ENCODE measurements at regions not wholly inside any gene's neighbourhood (a gene's known extent, or its start where the extent isn't known, plus 50 kb on each side); places are given as distances from the start of the nearest gene placed in this dataset.

DNA sequence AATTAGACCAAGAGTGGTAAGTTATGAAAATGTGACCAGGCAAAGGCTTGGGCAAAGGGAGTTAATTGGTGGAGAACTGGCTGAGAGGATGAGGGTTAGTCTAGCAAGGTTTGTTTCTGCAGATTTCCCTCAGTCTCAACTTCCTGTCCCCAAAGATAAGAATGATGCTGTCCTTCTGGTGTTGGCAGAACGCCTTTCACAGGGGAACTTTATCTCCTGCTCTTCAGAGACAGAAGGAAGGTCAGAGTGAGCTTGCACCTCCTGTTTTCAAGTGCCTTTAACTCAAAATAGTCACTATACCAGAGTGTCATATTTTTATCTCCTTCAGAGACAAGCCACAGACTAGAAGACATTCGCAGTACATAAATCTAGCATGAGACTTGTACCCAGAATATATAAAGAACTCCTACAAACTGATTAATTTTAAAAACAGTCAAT lies 95.7 kb downstream of the TEX51 start:
- H3K27me3 ChIP-seq (ENCODE audit: control insufficient read depth in 3 of 3, insufficient read depth in 3 of 3, low read depth in 1 of 3, low read length in 3 of 3), result no peaks in the 10 kb centered on the region
- H3K27ac ChIP-seq (replicated peaks; ENCODE audit: low read length), result no peak overlapping the region
- H3K4me1 ChIP-seq (ENCODE audit: control insufficient read depth in 2 of 2, insufficient read depth in 1 of 2, low read depth in 1 of 2, low read length in 2 of 2), result peaks cover 0 to 2% of the 10 kb centered on the region in 2 donors
- H4K91ac ChIP-seq (ENCODE audit: low read depth, low read length, poor library complexity), result no peak overlapping the region
- H3K9ac ChIP-seq (ENCODE audit: low read depth, low read length, poor library complexity), result no peak overlapping the region
- H3K79me1 ChIP-seq (ENCODE audit: low read depth, low read length), result no peaks in the 10 kb centered on the region
- H2AK5ac ChIP-seq (ENCODE audit: low read depth, low read length), result no peak overlapping the region
- H2BK15ac ChIP-seq (ENCODE audit: low read length), result no peak overlapping the region
- H2BK120ac ChIP-seq (ENCODE audit: low read depth, low read length), result no peak overlapping the region
- no peak overlapping the region for H2AFZ ChIP-seq (ENCODE audit: low read length)
- no CpG with 5 or more reads among the region's 2 CpGs for WGBS, 2 donors (ENCODE audit: extremely low coverage in 2 of 2, insufficient read length in 2 of 2, insufficient replicate concordance in 1 of 2)
- H3K36me3 ChIP-seq (replicated peaks in 1 of 2; ENCODE audit: control insufficient read depth in 2 of 2, insufficient read depth in 2 of 2, low read length in 2 of 2), result no peaks in the 10 kb centered on the region
- no peak overlapping the region for H3K4me2 ChIP-seq (ENCODE audit: insufficient read depth, low read length, poor library complexity, severe bottlenecking)
- H2BK12ac ChIP-seq (ENCODE audit: low read length), result no peak overlapping the region
- no peak for DNase-seq (ENCODE audit: low spot score)
- no peak overlapping the region for H3K4ac ChIP-seq (ENCODE audit: low read length)
- H3K4me3 ChIP-seq (ENCODE audit: low read length in 2 of 2), result no peak overlapping the region
- H4K8ac ChIP-seq (ENCODE audit: low read depth, low read length), result no peak overlapping the region
- H3K23ac ChIP-seq (ENCODE audit: low read depth, low read length, poor library complexity), result no peak overlapping the region
- H2BK5ac ChIP-seq (ENCODE audit: low read length), result no peak overlapping the region
- no peak overlapping the region for H3K14ac ChIP-seq (ENCODE audit: low read length)
- H3K9me3 ChIP-seq (replicated peaks in 1 of 2; ENCODE audit: control insufficient read depth in 2 of 2, insufficient read depth in 1 of 2, low read depth in 1 of 2, low read length in 2 of 2), result peaks cover 0 to 2% of the 10 kb centered on the region in 2 donors
- no peak overlapping the region for H3K18ac ChIP-seq (ENCODE audit: low read length)

DNA sequence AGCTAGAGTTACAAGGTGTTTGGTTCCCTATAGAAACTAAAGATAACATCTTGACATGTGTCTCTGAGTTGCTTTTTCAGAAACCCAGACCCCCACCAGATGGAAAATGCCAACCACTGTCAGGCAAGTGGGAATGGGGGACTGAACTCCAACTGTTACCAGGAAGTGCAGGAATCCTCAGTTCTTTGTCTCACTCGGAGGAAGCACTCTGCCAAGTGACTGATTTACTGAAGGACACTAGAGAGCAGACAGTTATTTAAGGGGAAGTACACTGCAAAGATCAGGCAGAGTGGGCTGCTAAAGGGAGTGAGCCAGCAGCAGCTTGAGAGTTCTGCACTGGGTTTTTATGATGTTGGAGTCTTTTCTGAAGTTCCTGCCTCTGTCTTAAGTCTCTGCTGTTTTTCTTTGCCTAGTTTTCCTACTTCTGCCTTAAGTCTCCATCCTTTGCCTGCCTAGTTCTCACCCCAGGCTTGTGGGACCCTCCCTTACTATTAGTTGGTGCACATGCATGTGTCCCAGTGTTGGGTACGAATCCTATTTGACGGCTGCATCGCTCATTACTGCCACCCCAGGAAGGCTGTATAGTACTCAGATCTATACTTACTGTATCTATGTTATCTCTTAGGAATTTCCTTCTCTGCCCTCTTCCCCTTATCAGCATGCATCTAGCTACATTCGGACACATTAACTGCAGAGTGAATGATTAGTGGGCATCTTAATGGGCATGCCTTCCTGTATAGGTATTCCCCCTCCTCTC lies 97.1 kb downstream of the TEX51 start:
- H3K4ac ChIP-seq (ENCODE audit: low read length), result no peak overlapping the region
- H3K9ac ChIP-seq (ENCODE audit: low read depth, low read length, poor library complexity), result no peak overlapping the region
- WGBS, 2 donors (ENCODE audit: extremely low coverage in 2 of 2, insufficient read length in 2 of 2, insufficient replicate concordance in 1 of 2), result no CpG with 5 or more reads among the region's 5 CpGs
- no peak overlapping the region for H3K14ac ChIP-seq (ENCODE audit: low read length)
- H4K8ac ChIP-seq (ENCODE audit: low read depth, low read length), result no peak overlapping the region
- no peak overlapping the region for H3K4me2 ChIP-seq (ENCODE audit: insufficient read depth, low read length, poor library complexity, severe bottlenecking)
- H2BK120ac ChIP-seq (ENCODE audit: low read depth, low read length), result no peak overlapping the region
- H3K23ac ChIP-seq (ENCODE audit: low read depth, low read length, poor library complexity), result no peak overlapping the region
- H3K79me1 ChIP-seq (ENCODE audit: low read depth, low read length), result no peaks in the 10 kb centered on the region
- no peak overlapping the region for H3K18ac ChIP-seq (ENCODE audit: low read length)
- no peak overlapping the region for H2BK15ac ChIP-seq (ENCODE audit: low read length)
- no peak overlapping the region for H2AK5ac ChIP-seq (ENCODE audit: low read depth, low read length)
- H3K4me1 ChIP-seq (ENCODE audit: control insufficient read depth in 2 of 2, insufficient read depth in 1 of 2, low read depth in 1 of 2, low read length in 2 of 2), result no peaks in the 10 kb centered on the region
- no peak overlapping the region for H3K27ac ChIP-seq (replicated peaks; ENCODE audit: low read length)
- H3K27me3 ChIP-seq (ENCODE audit: control insufficient read depth in 3 of 3, insufficient read depth in 3 of 3, low read depth in 1 of 3, low read length in 3 of 3), result no peaks in the 10 kb centered on the region
- H2AFZ ChIP-seq (ENCODE audit: low read length), result no peak overlapping the region
- H2BK5ac ChIP-seq (ENCODE audit: low read length), result no peak overlapping the region
- DNase-seq (ENCODE audit: low spot score), result no peak
- H4K91ac ChIP-seq (ENCODE audit: low read depth, low read length, poor library complexity), result no peak overlapping the region
- H2BK12ac ChIP-seq (ENCODE audit: low read length), result no peak overlapping the region
- H3K36me3 ChIP-seq (replicated peaks in 1 of 2; ENCODE audit: control insufficient read depth in 2 of 2, insufficient read depth in 2 of 2, low read length in 2 of 2), result no peaks in the 10 kb centered on the region
- no peak overlapping the region for H3K4me3 ChIP-seq (ENCODE audit: low read length in 2 of 2)
- no peaks in the 10 kb centered on the region for H3K9me3 ChIP-seq (replicated peaks in 1 of 2; ENCODE audit: control insufficient read depth in 2 of 2, insufficient read depth in 1 of 2, low read depth in 1 of 2, low read length in 2 of 2)

DNA sequence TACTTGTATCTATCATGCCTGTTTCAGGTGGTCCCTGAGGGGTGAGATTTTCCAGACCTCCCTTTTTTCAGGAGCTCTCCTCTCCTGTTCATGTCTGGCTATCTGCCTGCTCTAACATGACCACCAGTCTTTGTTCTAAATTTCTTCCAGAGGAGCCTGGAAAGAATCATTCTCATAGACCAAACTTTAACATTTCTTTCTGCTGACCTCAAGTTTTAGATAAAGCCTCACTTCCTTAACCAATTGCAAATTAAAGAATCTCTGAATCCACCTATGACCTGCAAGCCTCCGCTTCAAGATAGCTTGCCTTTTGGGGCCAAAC lies 97.6 kb downstream of the TEX51 start:
- Histone ChIP-seq H3K36me3 (replicated peaks in 1 of 2; ENCODE audit: control insufficient read depth in 2 of 2, insufficient read depth in 2 of 2, low read length in 2 of 2) (no peaks in the 10 kb centered on the region), H2AFZ (ENCODE audit: low read length) (no peak overlapping the region), H3K9me3 (replicated peaks in 1 of 2; ENCODE audit: control insufficient read depth in 2 of 2, insufficient read depth in 1 of 2, low read depth in 1 of 2, low read length in 2 of 2) (no peaks in the 10 kb centered on the region), H2BK12ac (ENCODE audit: low read length) (no peak overlapping the region), H3K79me1 (ENCODE audit: low read depth, low read length) (no peaks in the 10 kb centered on the region), H3K4ac (ENCODE audit: low read length) (no peak overlapping the region), H3K27me3 (ENCODE audit: control insufficient read depth in 3 of 3, insufficient read depth in 3 of 3, low read depth in 1 of 3, low read length in 3 of 3) (no peaks in the 10 kb centered on the region), H3K18ac (ENCODE audit: low read length) (no peak overlapping the region), H2BK120ac (ENCODE audit: low read depth, low read length) (no peak overlapping the region), H3K27ac (replicated peaks; ENCODE audit: low read length) (no peak overlapping the region), H2BK15ac (ENCODE audit: low read length) (no peak overlapping the region), H2AK5ac (ENCODE audit: low read depth, low read length) (no peak overlapping the region), H4K8ac (ENCODE audit: low read depth, low read length) (no peak overlapping the region), H3K4me1 (ENCODE audit: control insufficient read depth in 2 of 2, insufficient read depth in 1 of 2, low read depth in 1 of 2, low read length in 2 of 2) (no peaks in the 10 kb centered on the region), H4K91ac (ENCODE audit: low read depth, low read length, poor library complexity) (no peak overlapping the region), H3K9ac (ENCODE audit: low read depth, low read length, poor library complexity) (no peak overlapping the region), H3K4me2 (ENCODE audit: insufficient read depth, low read length, poor library complexity, severe bottlenecking) (no peak overlapping the region), H3K14ac (ENCODE audit: low read length) (no peak overlapping the region), H3K23ac (ENCODE audit: low read depth, low read length, poor library complexity) (no peak overlapping the region), H2BK5ac (ENCODE audit: low read length) (no peak overlapping the region), H3K4me3 (ENCODE audit: low read length in 2 of 2) (no peak overlapping the region)
- no CpG with 5 or more reads among the region's 1 CpG for WGBS, 2 donors (ENCODE audit: extremely low coverage in 2 of 2, insufficient read length in 2 of 2, insufficient replicate concordance in 1 of 2)
- DNase-seq (ENCODE audit: low spot score), result no peak

Measured in neuronal stem cell (in vitro differentiated cells).